ENCODE measurements at regions not wholly inside any gene's neighbourhood (a gene's known extent, or its start where the extent isn't known, plus 50 kb on each side); places are given as distances from the start of the nearest gene placed in this dataset.

- Histone ChIP-seq H3K4me1 (ENCODE audit: control insufficient read depth in 1 of 2, insufficient read depth in 2 of 2, low read length in 2 of 2) (no peaks in the 10 kb centered on the region), H3K9me3 (replicated peaks in 1 of 2; ENCODE audit: control insufficient read depth in 1 of 2, insufficient read depth in 1 of 2, low read length in 2 of 2) (no peaks in the 10 kb centered on the region), H3K36me3 (replicated peaks in 1 of 2; ENCODE audit: control insufficient read depth in 1 of 2, insufficient read depth in 2 of 2, low read length in 2 of 2) (no peaks in the 10 kb centered on the region), H4K20me1 (ENCODE audit: insufficient read depth, low read length) (no peaks in the 10 kb centered on the region), H3K27me3 (ENCODE audit: control insufficient read depth in 2 of 2, insufficient read depth in 2 of 2, low read length in 2 of 2) (no peaks in the 10 kb centered on the region), H3K27ac (ENCODE audit: low read depth in 1 of 2, low read length in 2 of 2) (no peak overlapping the region), H3K4me2 (replicated peaks; ENCODE audit: extremely low read depth, low read length, poor library complexity, severe bottlenecking) (no peak overlapping the region), H2AFZ (ENCODE audit: insufficient read depth, low read depth, low read length, poor library complexity, severe bottlenecking) (no peak overlapping the region), H3K9ac (ENCODE audit: insufficient read depth, low read length, poor library complexity, severe bottlenecking) (no peak overlapping the region), H3K4me3 (replicated peaks in 1 of 3; ENCODE audit: low read depth in 2 of 3, low read length in 3 of 3) (no peak overlapping the region), H3K79me2 (ENCODE audit: insufficient read depth, low read length) (no peaks in the 10 kb centered on the region)
- no peaks in the 10 kb centered on the region for H3K4me1 Mint-ChIP-seq
- H3K9me3 Mint-ChIP-seq: no peaks in the 10 kb centered on the region
- TF ChIP-seq, protein P1, sequence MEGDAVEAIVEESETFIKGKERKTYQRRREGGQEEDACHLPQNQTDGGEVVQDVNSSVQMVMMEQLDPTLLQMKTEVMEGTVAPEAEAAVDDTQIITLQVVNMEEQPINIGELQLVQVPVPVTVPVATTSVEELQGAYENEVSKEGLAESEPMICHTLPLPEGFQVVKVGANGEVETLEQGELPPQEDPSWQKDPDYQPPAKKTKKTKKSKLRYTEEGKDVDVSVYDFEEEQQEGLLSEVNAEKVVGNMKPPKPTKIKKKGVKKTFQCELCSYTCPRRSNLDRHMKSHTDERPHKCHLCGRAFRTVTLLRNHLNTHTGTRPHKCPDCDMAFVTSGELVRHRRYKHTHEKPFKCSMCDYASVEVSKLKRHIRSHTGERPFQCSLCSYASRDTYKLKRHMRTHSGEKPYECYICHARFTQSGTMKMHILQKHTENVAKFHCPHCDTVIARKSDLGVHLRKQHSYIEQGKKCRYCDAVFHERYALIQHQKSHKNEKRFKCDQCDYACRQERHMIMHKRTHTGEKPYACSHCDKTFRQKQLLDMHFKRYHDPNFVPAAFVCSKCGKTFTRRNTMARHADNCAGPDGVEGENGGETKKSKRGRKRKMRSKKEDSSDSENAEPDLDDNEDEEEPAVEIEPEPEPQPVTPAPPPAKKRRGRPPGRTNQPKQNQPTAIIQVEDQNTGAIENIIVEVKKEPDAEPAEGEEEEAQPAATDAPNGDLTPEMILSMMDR (IDR thresholded peaks at IDR 0.05): no peak
- no CpG with 5 or more reads among the region's 2 CpGs for WGBS (ENCODE audit: insufficient coverage)
- no peak overlapping the region for H3K27ac Mint-ChIP-seq
- H3K36me3 Mint-ChIP-seq: no peaks in the 10 kb centered on the region
- intact Hi-C loops (cut with micrococcal nuclease): no loop called here
- H3K27me3 Mint-ChIP-seq (ENCODE audit: low read depth in 3 of 3): no peaks in the 10 kb centered on the region
- no peak overlapping the region for H3K4me3 Mint-ChIP-seq
- no peak for DNase-seq
These were observed 929.7 kb downstream of the C4orf33 start for GRCh38 chr4:130025701-130026100.

DNA sequence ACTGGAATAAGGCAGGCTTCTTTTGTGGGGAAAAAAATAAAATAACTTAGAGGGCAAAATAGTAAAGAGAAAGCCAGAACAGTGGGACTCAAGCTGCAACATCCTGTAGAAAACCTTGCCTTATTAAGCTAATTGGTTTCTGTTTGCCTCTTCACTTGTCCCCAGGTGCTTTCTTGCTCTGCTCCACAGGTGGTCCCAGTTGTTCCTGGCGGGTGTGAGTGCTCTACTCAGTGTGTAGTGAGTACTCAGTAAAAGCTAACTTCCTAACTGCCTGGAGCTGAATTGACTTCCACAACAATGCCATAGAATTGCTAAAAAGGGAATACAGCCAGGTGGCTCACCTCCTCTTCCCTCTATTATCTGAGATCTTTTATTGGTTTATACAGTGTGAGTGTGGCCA lies 930.2 kb downstream of the C4orf33 start:
- no peaks in the 10 kb centered on the region for H3K9me3 Mint-ChIP-seq
- no peak overlapping the region for H3K4me3 Mint-ChIP-seq
- H3K36me3 Mint-ChIP-seq: no peaks in the 10 kb centered on the region
- no peak for DNase-seq
- Histone ChIP-seq H3K9ac (ENCODE audit: insufficient read depth, low read length, poor library complexity, severe bottlenecking) (no peak overlapping the region), H3K4me1 (ENCODE audit: control insufficient read depth in 1 of 2, insufficient read depth in 2 of 2, low read length in 2 of 2) (no peaks in the 10 kb centered on the region), H3K4me2 (replicated peaks; ENCODE audit: extremely low read depth, low read length, poor library complexity, severe bottlenecking) (no peak overlapping the region), H3K27ac (ENCODE audit: low read depth in 1 of 2, low read length in 2 of 2) (no peak overlapping the region), H3K4me3 (replicated peaks in 1 of 3; ENCODE audit: low read depth in 2 of 3, low read length in 3 of 3) (no peak overlapping the region), H4K20me1 (ENCODE audit: insufficient read depth, low read length) (no peaks in the 10 kb centered on the region), H2AFZ (ENCODE audit: insufficient read depth, low read depth, low read length, poor library complexity, severe bottlenecking) (no peak overlapping the region), H3K9me3 (replicated peaks in 1 of 2; ENCODE audit: control insufficient read depth in 1 of 2, insufficient read depth in 1 of 2, low read length in 2 of 2) (no peaks in the 10 kb centered on the region), H3K79me2 (ENCODE audit: insufficient read depth, low read length) (no peaks in the 10 kb centered on the region), H3K36me3 (replicated peaks in 1 of 2; ENCODE audit: control insufficient read depth in 1 of 2, insufficient read depth in 2 of 2, low read length in 2 of 2) (no peaks in the 10 kb centered on the region), H3K27me3 (ENCODE audit: control insufficient read depth in 2 of 2, insufficient read depth in 2 of 2, low read length in 2 of 2) (no peaks in the 10 kb centered on the region)
- H3K27me3 Mint-ChIP-seq (ENCODE audit: low read depth in 3 of 3): no peaks in the 10 kb centered on the region
- H3K4me1 Mint-ChIP-seq: no peaks in the 10 kb centered on the region
- intact Hi-C loops (cut with micrococcal nuclease): no loop called here
- TF ChIP-seq, protein P1 (IDR thresholded peaks at IDR 0.05): no peak
- WGBS (ENCODE audit: insufficient coverage): no CpG with 5 or more reads among the region's 1 CpG
- no peak overlapping the region for H3K27ac Mint-ChIP-seq
